Right lobe of liver (tissue), 6 donors: ENCODE measurements at regions not wholly inside any gene's neighbourhood (a gene's known extent, or its start where the extent isn't known, plus 50 kb on each side); places are given as distances from the start of the nearest gene placed in this dataset.
A peak's percentile ranks its signal among the peaks of the same experiment; 100 is the strongest.

ENCODE experiments used
- ATAC-seq, 4 donors: fragments of 200-7000 bp; cut with Tn5 transposase; one replicate each; pipeline ENCODE4 v1.9.1; 2020; ENCODE audit warnings: mild to moderate bottlenecking in 4 of 4, moderate library complexity in 4 of 4
- DNase-seq, 3 donors: peaks; one replicate each; pipeline ENCODE4 v3.0.0-alpha.2; 2020
- H3K27ac ChIP-seq, 3 donors: fragments of 200-600 bp; one replicate each; pipeline ENCODE4 v1.8.0; 2022
- H3K27me3 ChIP-seq, 2 donors: fragments of 200-600 bp; one replicate each; pipeline ENCODE4 v1.8.0; 2022
- H3K36me3 ChIP-seq, 4 donors: fragments of 200-600 bp; sonication (generic) in 1 of 4; one replicate each; pipeline versions ENCODE4 v1.5.1 to v1.8.0; 2017 to 2022; ENCODE audit warnings: control low read depth in 1 of 4
- H3K4me1 ChIP-seq, 4 donors: fragments of 200-600 bp; sonication (generic) in 1 of 4; one replicate each; pipeline versions ENCODE4 v1.5.1 to v1.8.0; 2017 to 2022; ENCODE audit warnings: control low read depth in 1 of 4
- H3K4me3 ChIP-seq, 3 donors: fragments of 200-600 bp; one replicate each; pipeline ENCODE4 v1.8.0; 2022
- H3K9me3 ChIP-seq, 4 donors: fragments of 200-600 bp; sonication (generic) in 1 of 4; one replicate each; pipeline versions ENCODE4 v1.5.1 to v1.8.0; 2017 to 2022; ENCODE audit warnings: control low read depth in 1 of 4
- CTCF ChIP-seq, 4 donors: fragments of 200-600 bp in 3 of 4; fragments of 450-650 bp in 1 of 4; IDR thresholded peaks; one replicate each; pipeline versions ENCODE4 v1.5.1 to v1.8.0; 2016 to 2022; ENCODE audit warnings: antibody characterized with exemption in 4 of 4, mild to moderate bottlenecking in 2 of 4
- POLR2A ChIP-seq: fragments of 450-650 bp; IDR thresholded peaks from one replicate; pipeline ENCODE4 v1.6.1; 2017; ENCODE audit warnings: antibody characterized with exemption, mild to moderate bottlenecking
- WGBS: methylation state at CpG from one replicate; pipeline ENCODE4 v1.1.6; 2018; ENCODE audit warnings: low coverage, low lambda C conversion rate; ENCODE audit not compliant: insufficient coverage; ENCODE audit errors: missing lambda C conversion rate; 5-methylcytosine and 5-hydroxymethylcytosine counted together
- intact Hi-C, 2 donors: fragments of 100-400 bp; cut with DNase I; formaldehyde crosslinking; loops; one replicate each; pipeline versions ENCODE4 v1.11.2 to v1.14.1; 2022
- donor health status: DM: no; HTN: yes; CAD: no.
- donor health status: DM: no; HTN: no; CAD: no.
- donor health status: DM: no; HTN: no; CAD: no.
- donor health status: DM: no; HTN: yes; CAD: no.
- donor health status: DM: no; HTN: yes; CAD: no.

GRCh38 chr3:76129441-76129840, 344.1 kb upstream of the ZNF717 start:
- 74% methylated on average over 3 of the region's 3 CpGs for WGBS
- Histone ChIP-seq H3K9me3 (no peaks in the 10 kb centered on the region), H3K4me3 (no peak overlapping the region), H3K36me3 (no peaks in the 10 kb centered on the region), H3K27me3 (no peaks in the 10 kb centered on the region), H3K27ac (no peak overlapping the region), H3K4me1 (peaks cover 0 to 30% (median 7%) of the 10 kb centered on the region in 4 donors)
- DNase-seq: no peak
- no peak for TF ChIP-seq POLR2A
- no peak for TF ChIP-seq CTCF (IDR thresholded peaks at IDR 0.05)
- no peak for ATAC-seq
- intact Hi-C loops: no loop called here

- intact Hi-C loops: no loop called here
- 25% methylated on average over 7 of the region's 7 CpGs for WGBS
- H3K27ac ChIP-seq: peak overlapping the region in 2 of 3 donors; percentile 56 to 61
- H3K36me3 ChIP-seq: no peaks in the 10 kb centered on the region
- DNase-seq (no peak), ATAC-seq (peak; percentile 82 to 94 (median 84))
- peak overlapping the region in 1 of 3 donors; percentile 3 for H3K4me3 ChIP-seq
- no peaks in the 10 kb centered on the region for H3K9me3 ChIP-seq
- TF ChIP-seq POLR2A: no peak
- TF ChIP-seq CTCF (IDR thresholded peaks at IDR 0.05): no peak
- no peaks in the 10 kb centered on the region for H3K27me3 ChIP-seq
- H3K4me1 ChIP-seq: peaks cover 0 to 20% (median 7%) of the 10 kb centered on the region in 4 donors
Measured at GRCh38 chr3:76131396-76132153, 346.2 kb upstream of the ZNF717 start.

- Histone ChIP-seq H3K9me3 (no peaks in the 10 kb centered on the region), H3K27me3 (no peaks in the 10 kb centered on the region), H3K4me3 (peak overlapping the region in 1 of 3 donors; percentile 3), H3K4me1 (peaks cover 0 to 20% (median 7%) of the 10 kb centered on the region in 4 donors), H3K36me3 (no peaks in the 10 kb centered on the region), H3K27ac (peak overlapping the region in 1 of 3 donors; percentile 61)
- no peak for TF ChIP-seq CTCF (IDR thresholded peaks at IDR 0.05)
- no peak for TF ChIP-seq POLR2A
- ATAC-seq: peak in 2 of 4 donors; percentile 51 to 56
- 10% methylated on average over 2 of the region's 3 CpGs for WGBS
- no peak for DNase-seq
- intact Hi-C loops: no loop called here
Measured at GRCh38 chr3:76132154-76132470, 346.8 kb upstream of the ZNF717 start.

- Histone ChIP-seq H3K4me1 (peaks cover 0 to 20% (median 7%) of the 10 kb centered on the region in 4 donors), H3K4me3 (no peak overlapping the region), H3K9me3 (no peaks in the 10 kb centered on the region), H3K36me3 (no peaks in the 10 kb centered on the region), H3K27ac (no peak overlapping the region), H3K27me3 (no peaks in the 10 kb centered on the region)
- DNase-seq: no peak
- no peak for ATAC-seq
- 73% methylated on average over 6 of the region's 6 CpGs for WGBS
- intact Hi-C loops: no loop called here
- no peak for TF ChIP-seq CTCF (IDR thresholded peaks at IDR 0.05)
Measured at GRCh38 chr3:76134166-76134565, 348.8 kb upstream of the ZNF717 start.
